ENCODE measurements at regions not wholly inside any gene's neighbourhood (a gene's known extent, or its start where the extent isn't known, plus 50 kb on each side); places are given as distances from the start of the nearest gene placed in this dataset.

DNA sequence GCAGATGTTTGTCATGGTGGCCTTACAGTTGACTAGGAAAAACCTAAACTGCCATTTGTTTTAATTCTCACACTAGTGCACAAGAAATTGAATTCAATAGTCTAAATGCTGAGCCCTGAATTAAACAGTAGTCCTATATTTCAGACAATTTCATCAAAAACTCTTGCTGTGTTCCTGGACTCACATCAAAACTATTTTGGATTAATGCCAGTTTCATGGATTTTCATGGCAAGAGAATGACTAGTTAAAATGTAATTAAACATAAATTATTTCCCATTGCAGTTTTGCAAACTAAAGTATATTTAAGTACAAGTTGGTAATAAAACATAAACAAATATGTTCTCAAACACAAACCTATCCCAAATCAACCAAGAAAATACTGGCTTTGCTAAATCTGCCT is 468.0 kb upstream of the PRICKLE1 start:
- H3K36me3 ChIP-seq (ENCODE audit: low read depth): no peaks in the 10 kb centered on the region
- H3K27ac ChIP-seq (ENCODE audit: poor library complexity, severe bottlenecking): no peak overlapping the region
- TF ChIP-seq, protein P1, sequence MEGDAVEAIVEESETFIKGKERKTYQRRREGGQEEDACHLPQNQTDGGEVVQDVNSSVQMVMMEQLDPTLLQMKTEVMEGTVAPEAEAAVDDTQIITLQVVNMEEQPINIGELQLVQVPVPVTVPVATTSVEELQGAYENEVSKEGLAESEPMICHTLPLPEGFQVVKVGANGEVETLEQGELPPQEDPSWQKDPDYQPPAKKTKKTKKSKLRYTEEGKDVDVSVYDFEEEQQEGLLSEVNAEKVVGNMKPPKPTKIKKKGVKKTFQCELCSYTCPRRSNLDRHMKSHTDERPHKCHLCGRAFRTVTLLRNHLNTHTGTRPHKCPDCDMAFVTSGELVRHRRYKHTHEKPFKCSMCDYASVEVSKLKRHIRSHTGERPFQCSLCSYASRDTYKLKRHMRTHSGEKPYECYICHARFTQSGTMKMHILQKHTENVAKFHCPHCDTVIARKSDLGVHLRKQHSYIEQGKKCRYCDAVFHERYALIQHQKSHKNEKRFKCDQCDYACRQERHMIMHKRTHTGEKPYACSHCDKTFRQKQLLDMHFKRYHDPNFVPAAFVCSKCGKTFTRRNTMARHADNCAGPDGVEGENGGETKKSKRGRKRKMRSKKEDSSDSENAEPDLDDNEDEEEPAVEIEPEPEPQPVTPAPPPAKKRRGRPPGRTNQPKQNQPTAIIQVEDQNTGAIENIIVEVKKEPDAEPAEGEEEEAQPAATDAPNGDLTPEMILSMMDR (IDR thresholded peaks at IDR 0.05; ENCODE audit: poor library complexity, severe bottlenecking): no peak
- H3K4me1 ChIP-seq (ENCODE audit: insufficient read depth, poor library complexity, severe bottlenecking): peaks cover 7% of the 10 kb centered on the region
- H3K27me3 ChIP-seq (ENCODE audit: insufficient read depth, poor library complexity, severe bottlenecking): no peaks in the 10 kb centered on the region
- DNase-seq (ENCODE audit: low spot score) (no peak), ATAC-seq (ENCODE audit: low read depth) (no peak)
- H3K4me3 ChIP-seq (ENCODE audit: severe bottlenecking): no peak overlapping the region
- no peaks in the 10 kb centered on the region for H3K9me3 ChIP-seq (ENCODE audit: severe bottlenecking)

DNA sequence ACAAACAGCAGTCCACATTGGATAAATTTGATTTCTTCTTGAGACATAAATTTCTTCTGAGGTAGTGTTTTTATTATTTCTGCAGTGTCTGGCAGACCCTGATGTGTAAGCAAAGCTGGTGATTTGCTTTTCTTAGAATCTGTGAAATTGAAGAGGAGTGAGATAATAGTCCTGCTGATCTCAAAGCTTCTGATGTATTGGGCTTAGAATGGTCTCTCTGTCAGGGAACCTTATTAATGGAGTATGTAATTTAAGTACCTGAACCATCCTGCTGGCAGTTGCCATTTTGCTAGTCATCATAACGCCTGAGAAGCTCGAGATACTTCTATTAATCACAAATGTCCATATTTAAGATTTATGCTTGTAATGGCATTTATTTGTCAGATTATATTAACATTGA is 464.5 kb upstream of the PRICKLE1 start:
- Histone ChIP-seq H3K27me3 (ENCODE audit: insufficient read depth, poor library complexity, severe bottlenecking) (no peaks in the 10 kb centered on the region), H3K27ac (ENCODE audit: poor library complexity, severe bottlenecking) (no peak overlapping the region), H3K4me3 (ENCODE audit: severe bottlenecking) (no peak overlapping the region), H3K9me3 (ENCODE audit: severe bottlenecking) (no peaks in the 10 kb centered on the region), H3K4me1 (ENCODE audit: insufficient read depth, poor library complexity, severe bottlenecking) (peaks cover 7% of the 10 kb centered on the region), H3K36me3 (ENCODE audit: low read depth) (no peaks in the 10 kb centered on the region)
- no peak for DNase-seq (ENCODE audit: low spot score)
- ATAC-seq (ENCODE audit: low read depth): no peak
- TF ChIP-seq, protein P1 (IDR thresholded peaks at IDR 0.05; ENCODE audit: poor library complexity, severe bottlenecking): no peak

DNA sequence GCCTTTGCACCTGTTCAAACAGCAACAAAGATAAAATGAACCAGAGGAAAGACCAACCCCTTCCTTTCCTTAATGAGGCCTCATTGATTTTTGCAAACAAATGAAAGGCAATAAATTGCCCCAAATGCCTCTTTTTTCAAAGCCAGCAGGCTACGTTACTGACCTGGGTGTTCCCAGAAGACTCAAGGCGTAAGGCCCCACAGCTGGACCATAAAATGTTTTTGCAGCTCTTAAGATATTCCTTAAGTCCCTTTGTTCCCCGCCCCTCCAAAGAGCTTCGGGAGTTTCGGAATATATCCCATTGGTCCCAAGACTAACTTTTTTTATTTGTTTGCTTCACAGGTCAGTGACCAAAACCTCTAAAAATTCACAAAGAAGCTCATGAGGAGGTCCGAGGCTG is 462.9 kb upstream of the PRICKLE1 start:
- TF ChIP-seq, protein P1 (IDR thresholded peaks at IDR 0.05; ENCODE audit: poor library complexity, severe bottlenecking): no peak
- ATAC-seq (ENCODE audit: low read depth): no peak
- no peak for DNase-seq (ENCODE audit: low spot score)
- H3K4me3 ChIP-seq (ENCODE audit: severe bottlenecking): no peak overlapping the region
- no peaks in the 10 kb centered on the region for H3K9me3 ChIP-seq (ENCODE audit: severe bottlenecking)
- no peak overlapping the region for H3K27ac ChIP-seq (ENCODE audit: poor library complexity, severe bottlenecking)
- H3K36me3 ChIP-seq (ENCODE audit: low read depth): no peaks in the 10 kb centered on the region
- no peaks in the 10 kb centered on the region for H3K27me3 ChIP-seq (ENCODE audit: insufficient read depth, poor library complexity, severe bottlenecking)
- peaks cover 2% of the 10 kb centered on the region for H3K4me1 ChIP-seq (ENCODE audit: insufficient read depth, poor library complexity, severe bottlenecking)

DNA sequence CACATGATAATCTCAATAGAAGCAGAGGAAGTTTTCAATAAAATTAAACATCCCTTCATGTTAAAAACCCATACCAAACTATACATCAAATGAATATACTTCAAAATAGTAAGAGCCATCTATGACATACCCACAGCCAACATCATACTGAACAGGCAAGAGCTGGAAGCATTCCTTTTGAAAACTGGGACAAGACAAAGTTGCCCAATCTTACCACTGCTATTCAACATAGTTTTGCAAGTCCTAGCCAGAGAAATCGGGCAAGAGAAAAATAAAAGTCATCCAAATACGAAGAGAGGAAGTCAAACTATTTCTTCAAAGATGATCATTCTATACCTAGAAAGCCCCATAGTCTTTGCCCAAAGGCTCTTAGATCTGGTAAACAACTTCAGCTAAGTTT is 454.7 kb upstream of the PRICKLE1 start:
- no peaks in the 10 kb centered on the region for H3K4me1 ChIP-seq (ENCODE audit: insufficient read depth, poor library complexity, severe bottlenecking)
- TF ChIP-seq, protein P1 (IDR thresholded peaks at IDR 0.05; ENCODE audit: poor library complexity, severe bottlenecking): no peak
- no peak overlapping the region for H3K4me3 ChIP-seq (ENCODE audit: severe bottlenecking)
- no peaks in the 10 kb centered on the region for H3K9me3 ChIP-seq (ENCODE audit: severe bottlenecking)
- no peaks in the 10 kb centered on the region for H3K36me3 ChIP-seq (ENCODE audit: low read depth)
- no peak overlapping the region for H3K27ac ChIP-seq (ENCODE audit: poor library complexity, severe bottlenecking)
- ATAC-seq (ENCODE audit: low read depth) (no peak), DNase-seq (ENCODE audit: low spot score) (no peak)
- no peaks in the 10 kb centered on the region for H3K27me3 ChIP-seq (ENCODE audit: insufficient read depth, poor library complexity, severe bottlenecking)

DNA sequence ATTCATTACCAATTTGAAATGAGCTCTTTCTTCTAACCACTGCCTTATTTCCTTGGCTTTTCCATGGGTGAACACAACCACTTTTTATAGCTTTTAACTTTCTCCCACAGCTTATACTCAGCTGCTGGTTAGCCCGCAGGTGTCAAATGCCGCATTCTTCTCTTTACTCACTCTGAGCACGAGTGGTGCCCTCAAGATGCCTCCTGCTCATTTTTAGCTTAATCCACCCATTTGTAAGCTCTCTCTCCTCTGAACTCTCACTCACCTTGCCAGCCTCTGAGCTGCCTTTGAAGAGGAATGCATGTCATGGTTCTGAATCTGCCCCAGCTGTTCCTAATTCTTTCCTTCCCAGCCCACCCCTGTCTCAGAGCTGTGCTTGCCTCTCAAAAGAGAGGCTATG is 449.4 kb upstream of the PRICKLE1 start:
- Histone ChIP-seq H3K36me3 (ENCODE audit: low read depth) (no peaks in the 10 kb centered on the region), H3K9me3 (ENCODE audit: severe bottlenecking) (no peaks in the 10 kb centered on the region), H3K4me1 (ENCODE audit: insufficient read depth, poor library complexity, severe bottlenecking) (no peaks in the 10 kb centered on the region), H3K4me3 (ENCODE audit: severe bottlenecking) (no peak overlapping the region), H3K27me3 (ENCODE audit: insufficient read depth, poor library complexity, severe bottlenecking) (no peaks in the 10 kb centered on the region), H3K27ac (ENCODE audit: poor library complexity, severe bottlenecking) (no peak overlapping the region)
- ATAC-seq (ENCODE audit: low read depth): no peak
- DNase-seq (ENCODE audit: low spot score): no peak
- TF ChIP-seq, protein P1 (IDR thresholded peaks at IDR 0.05; ENCODE audit: poor library complexity, severe bottlenecking): no peak
